Thymus (tissue), 11 donors: ENCODE measurements at regions not wholly inside any gene's neighbourhood (a gene's known extent, or its start where the extent isn't known, plus 50 kb on each side); places are given as distances from the start of the nearest gene placed in this dataset.

Experiments used
- DNase-seq, 9 donors: peaks; one replicate each; pipeline ENCODE4 v3.0.0-alpha.2; 2013; ENCODE audit warnings: low spot score in 9 of 9, low read depth in 6 of 9, missing footprints in 1 of 9
- H3K27ac ChIP-seq, 2 donors: one replicate each; pipeline ENCODE4 v1.5.1; 2013; ENCODE audit warnings: control low read depth in 1 of 2, low read depth in 1 of 2, low read length in 1 of 2, mild to moderate bottlenecking in 1 of 2, moderate library complexity in 1 of 2
- H3K27me3 ChIP-seq, 2 donors: one replicate each; pipeline ENCODE4 v1.5.1; 2013; ENCODE audit warnings: low read length in 1 of 2; ENCODE audit not compliant: control insufficient read depth in 2 of 2, insufficient read depth in 1 of 2
- H3K36me3 ChIP-seq, 2 donors: one replicate each; pipeline ENCODE4 v1.5.1; 2013; ENCODE audit warnings: low read length in 1 of 2, mild to moderate bottlenecking in 1 of 2, moderate library complexity in 1 of 2; ENCODE audit not compliant: control insufficient read depth in 2 of 2, insufficient read depth in 2 of 2
- H3K4me1 ChIP-seq, 2 donors: one replicate each; pipeline ENCODE4 v1.5.1; 2013; ENCODE audit warnings: low read length in 2 of 2; ENCODE audit not compliant: control insufficient read depth in 2 of 2, insufficient read depth in 2 of 2
- H3K4me3 ChIP-seq, 2 donors: one replicate each; pipeline ENCODE4 v1.5.1; 2013; ENCODE audit warnings: low read length in 2 of 2, control low read depth in 1 of 2, mild to moderate bottlenecking in 1 of 2
- H3K9me3 ChIP-seq, 2 donors: one replicate each; pipeline ENCODE4 v1.5.1; 2013; ENCODE audit warnings: low read length in 1 of 2, mild to moderate bottlenecking in 1 of 2; ENCODE audit not compliant: control insufficient read depth in 2 of 2, insufficient read depth in 1 of 2
- WGBS: extraction: QIAGEN DNeasy Blood & Tissue Kit; methylation state at CpG from one replicate; pipeline ENCODE4 v1.1.7; 2013; 5-methylcytosine and 5-hydroxymethylcytosine counted together
- donor health status: healthy.

DNA sequence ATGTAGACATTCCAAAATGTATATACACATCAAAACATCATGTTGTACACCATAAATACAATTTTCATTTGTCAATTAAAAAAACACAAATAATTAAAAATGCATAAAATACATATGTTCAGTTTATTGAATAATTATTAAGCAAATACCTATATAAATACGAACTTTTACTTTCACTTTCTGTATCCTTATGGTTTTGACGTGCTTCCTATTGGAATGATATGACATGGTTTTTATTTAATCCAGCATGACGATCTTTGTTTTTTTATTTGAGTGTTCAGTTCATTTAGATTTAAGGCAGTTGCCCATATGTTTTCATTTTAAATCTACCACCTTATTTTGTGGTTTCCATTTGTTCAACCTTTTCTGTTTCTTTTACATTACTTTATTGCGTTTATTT lies 198.3 kb upstream of the PLET1 start:
- H3K36me3 ChIP-seq = no peaks in the 10 kb centered on the region
- no peaks in the 10 kb centered on the region for H3K27me3 ChIP-seq
- H3K27ac ChIP-seq = no peak overlapping the region
- no peak for DNase-seq
- no peaks in the 10 kb centered on the region for H3K4me1 ChIP-seq
- whole genome bisulfite sequencing = 89% methylated on average over 4 of the region's 4 CpGs
- H3K4me3 ChIP-seq = no peak overlapping the region
- no peaks in the 10 kb centered on the region for H3K9me3 ChIP-seq

DNA sequence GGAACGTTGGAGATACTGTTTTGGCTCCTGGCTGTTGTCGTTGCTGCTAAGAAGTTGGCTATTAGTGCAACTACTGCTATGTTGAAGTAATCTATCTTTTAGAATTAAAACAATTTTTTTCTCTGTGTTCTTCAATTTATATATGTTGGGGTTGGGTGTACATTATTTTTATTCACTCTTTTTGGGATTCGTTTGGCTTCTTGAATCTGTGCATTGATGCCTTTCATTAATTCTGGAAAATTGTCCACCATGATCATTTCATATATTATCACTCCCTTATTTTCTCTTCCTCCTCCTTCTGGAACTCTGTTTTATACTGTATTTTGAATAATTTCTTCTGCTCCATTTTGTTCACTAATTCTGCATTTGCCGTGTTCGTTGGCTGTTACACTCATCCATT lies 199.5 kb upstream of the PLET1 start:
- Histone ChIP-seq H3K4me1 (no peaks in the 10 kb centered on the region), H3K36me3 (no peaks in the 10 kb centered on the region), H3K27ac (no peak overlapping the region), H3K4me3 (no peak overlapping the region), H3K9me3 (no peaks in the 10 kb centered on the region), H3K27me3 (no peaks in the 10 kb centered on the region)
- DNase-seq = no peak
- 95% methylated on average over 5 of the region's 5 CpGs for WGBS

DNA sequence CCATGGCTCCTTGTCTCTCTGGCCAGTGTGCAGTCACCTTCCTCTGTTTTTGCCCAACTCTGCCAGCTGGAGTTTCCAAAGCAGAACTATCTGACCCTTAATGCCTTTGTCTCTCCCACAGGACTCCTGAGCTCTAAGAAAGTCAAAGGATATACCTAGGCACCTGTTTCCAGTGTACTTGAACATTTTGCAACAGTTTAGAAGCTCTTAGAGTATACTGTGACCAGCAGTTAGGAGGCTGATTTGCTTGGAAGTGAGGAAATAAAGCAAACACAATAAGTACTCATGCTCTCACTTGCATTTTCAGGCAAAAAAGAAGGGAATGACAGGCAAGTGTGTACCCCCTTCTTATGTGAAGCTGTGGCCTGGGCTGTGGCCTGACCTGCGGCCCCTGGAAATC lies 204.3 kb upstream of the PLET1 start:
- Histone ChIP-seq H3K4me3 (no peak overlapping the region), H3K27me3 (no peaks in the 10 kb centered on the region), H3K36me3 (no peaks in the 10 kb centered on the region), H3K27ac (no peak overlapping the region), H3K9me3 (no peaks in the 10 kb centered on the region), H3K4me1 (no peaks in the 10 kb centered on the region)
- WGBS = 91% methylated on average over 1 of the region's 1 CpG
- DNase-seq = no peak

DNA sequence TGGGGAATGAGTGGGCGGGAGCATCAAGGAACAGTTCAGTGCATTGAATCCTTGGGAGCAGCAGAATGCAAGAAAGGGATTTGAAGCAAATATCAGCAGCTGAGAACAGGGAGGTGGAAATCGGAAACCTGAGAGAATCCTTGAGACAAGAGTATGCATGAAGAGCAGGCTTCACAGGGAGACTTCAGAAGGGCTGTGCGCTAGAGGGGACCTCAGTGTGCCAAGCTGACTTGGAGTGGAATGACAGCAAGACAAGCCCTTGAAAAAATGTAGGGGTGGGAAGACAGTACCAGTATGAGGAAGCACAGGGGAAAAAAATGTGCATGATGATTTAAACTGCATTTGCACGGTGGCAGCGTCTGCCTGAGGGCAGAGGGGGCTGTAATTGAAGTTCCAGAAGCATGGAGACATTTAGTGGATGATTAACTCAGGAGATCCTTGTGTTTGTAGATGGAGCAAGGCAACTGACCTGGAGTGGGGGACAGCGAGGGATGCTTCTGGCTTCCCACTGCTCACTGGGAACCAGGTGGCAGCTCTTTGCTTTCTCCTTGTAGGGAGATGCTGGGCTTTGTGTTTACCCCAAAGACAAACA lies 204.9 kb upstream of the PLET1 start:
- Histone ChIP-seq H3K36me3 (no peaks in the 10 kb centered on the region), H3K9me3 (no peaks in the 10 kb centered on the region), H3K27me3 (no peaks in the 10 kb centered on the region), H3K4me3 (no peak overlapping the region), H3K4me1 (no peaks in the 10 kb centered on the region), H3K27ac (no peak overlapping the region)
- no peak for DNase-seq
- WGBS = 82% methylated on average over 6 of the region's 6 CpGs

DNA sequence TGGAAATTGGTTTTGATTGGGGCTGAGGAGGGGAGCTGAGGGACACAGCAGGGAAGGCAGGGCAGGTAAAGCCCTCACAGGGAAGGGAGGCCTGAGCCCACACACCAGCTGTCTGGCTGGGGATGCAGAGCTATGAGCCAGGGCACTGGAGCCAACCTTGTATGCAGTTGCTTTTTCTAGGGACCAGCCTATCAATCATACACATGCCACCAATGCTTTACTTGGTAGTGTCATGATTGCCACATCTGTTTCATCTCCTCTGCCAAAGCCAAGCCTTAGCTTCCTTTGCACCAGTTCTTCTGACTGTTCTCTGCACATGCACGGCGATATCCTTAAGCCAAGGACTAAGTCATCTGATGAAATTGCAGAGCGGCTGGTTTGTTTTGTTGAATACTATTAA lies 207.1 kb upstream of the PLET1 start:
- no peak for DNase-seq
- WGBS = 97% methylated on average over 3 of the region's 3 CpGs
- no peak overlapping the region for H3K27ac ChIP-seq

DNA sequence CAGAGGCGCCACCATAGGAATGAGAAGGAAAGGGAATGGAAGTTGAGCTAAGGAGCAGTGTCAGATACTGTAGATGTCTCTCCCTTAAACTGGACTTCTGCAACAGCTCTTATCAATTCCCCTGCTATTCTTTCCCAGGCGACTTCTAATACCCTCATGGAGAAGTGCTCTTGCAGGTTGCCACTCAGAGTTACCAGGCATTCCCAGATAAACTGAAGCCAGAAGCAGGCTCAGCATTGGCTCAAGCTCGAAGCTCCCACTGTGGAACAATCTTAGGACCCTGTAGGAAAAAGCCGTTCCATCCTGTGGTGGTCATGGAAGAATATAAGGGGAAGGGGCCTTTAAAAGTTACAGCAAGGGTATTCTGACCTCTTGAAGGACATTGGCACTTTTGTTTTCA lies 208.7 kb upstream of the PLET1 start:
- 92% methylated on average over 4 of the region's 4 CpGs for WGBS
- Histone ChIP-seq H3K36me3 (no peaks in the 10 kb centered on the region), H3K27ac (no peak overlapping the region), H3K9me3 (no peaks in the 10 kb centered on the region), H3K4me1 (no peaks in the 10 kb centered on the region), H3K27me3 (no peaks in the 10 kb centered on the region), H3K4me3 (no peak overlapping the region)
- no peak for DNase-seq

More for the DNA sequence above, 207.1 kb upstream of the PLET1 start:
- H3K27me3 ChIP-seq = no peaks in the 10 kb centered on the region
- no peak overlapping the region for H3K4me3 ChIP-seq
- H3K4me1 ChIP-seq = no peaks in the 10 kb centered on the region
- no peaks in the 10 kb centered on the region for H3K9me3 ChIP-seq
- no peaks in the 10 kb centered on the region for H3K36me3 ChIP-seq

DNA sequence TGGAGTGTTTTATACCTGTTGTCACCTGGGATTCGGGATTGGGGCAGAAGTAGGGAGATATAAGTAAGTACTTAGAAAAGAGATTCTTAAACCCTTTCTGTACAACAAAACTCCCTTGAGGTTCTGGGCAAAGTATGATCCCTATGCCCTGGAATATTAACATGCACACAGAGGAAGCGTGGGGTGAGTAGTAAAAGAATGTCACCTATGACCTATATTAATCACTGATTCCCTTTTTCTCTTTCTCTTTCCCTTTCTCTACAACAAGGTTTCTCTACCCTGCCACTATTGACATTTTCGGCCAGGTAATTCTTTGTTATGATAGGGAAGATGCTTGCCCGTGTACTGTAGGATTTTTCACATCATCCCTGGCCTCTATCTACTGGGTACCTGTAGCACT lies 209.7 kb upstream of the PLET1 start:
- no peak for DNase-seq
- 88% methylated on average over 4 of the region's 4 CpGs for WGBS
- Histone ChIP-seq H3K27ac (no peak overlapping the region), H3K4me3 (no peak overlapping the region), H3K36me3 (no peaks in the 10 kb centered on the region), H3K9me3 (no peaks in the 10 kb centered on the region), H3K27me3 (no peaks in the 10 kb centered on the region), H3K4me1 (no peaks in the 10 kb centered on the region)

DNA sequence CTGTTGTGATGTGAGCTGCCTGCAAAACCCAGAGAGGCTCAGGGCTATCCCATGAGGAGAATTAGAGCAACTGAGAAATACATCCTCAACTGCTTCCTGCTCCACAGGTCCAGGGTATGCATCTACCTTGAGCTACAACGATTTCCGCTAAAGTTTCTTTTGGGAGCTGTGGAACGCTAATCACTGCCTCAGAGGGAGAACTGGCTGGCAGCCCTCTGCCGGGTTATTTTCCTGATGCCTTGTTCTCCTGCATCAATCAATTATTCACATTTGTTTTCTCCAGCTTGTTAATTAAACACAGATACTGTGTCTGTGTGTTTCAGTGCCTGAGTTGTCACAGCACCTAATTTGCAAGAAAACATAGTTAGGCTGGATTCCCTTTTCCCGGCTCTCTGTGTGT lies 211.1 kb upstream of the PLET1 start:
- no peaks in the 10 kb centered on the region for H3K27me3 ChIP-seq
- no peak overlapping the region for H3K4me3 ChIP-seq
- WGBS = 87% methylated on average over 5 of the region's 5 CpGs
- H3K36me3 ChIP-seq = no peaks in the 10 kb centered on the region
- H3K9me3 ChIP-seq = no peaks in the 10 kb centered on the region
- DNase-seq = no peak
- no peak overlapping the region for H3K27ac ChIP-seq
- no peaks in the 10 kb centered on the region for H3K4me1 ChIP-seq

DNA sequence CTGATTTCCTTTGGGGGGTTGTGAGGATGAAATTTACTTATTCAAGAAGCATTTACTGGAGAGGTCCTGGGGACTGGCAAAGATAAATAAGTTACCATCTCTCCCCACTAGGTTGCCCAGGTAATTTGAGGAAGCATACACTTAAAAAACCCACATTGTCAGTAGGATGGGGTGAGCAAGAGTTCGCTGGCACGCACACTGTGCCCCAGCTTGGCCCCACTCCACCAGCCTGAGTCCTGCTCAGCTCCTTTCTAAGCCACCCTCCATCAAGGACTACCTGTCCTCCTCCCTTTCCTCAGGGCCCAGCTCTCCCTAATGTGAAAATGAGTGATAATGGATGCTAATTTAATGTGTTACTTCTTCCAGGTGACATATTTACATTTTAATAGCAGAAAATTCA lies 216.5 kb upstream of the PLET1 start:
- H3K9me3 ChIP-seq = no peaks in the 10 kb centered on the region
- 92% methylated on average over 2 of the region's 2 CpGs for WGBS
- no peak for DNase-seq
- no peaks in the 10 kb centered on the region for H3K27me3 ChIP-seq
- H3K4me3 ChIP-seq = no peak overlapping the region
- H3K27ac ChIP-seq = no peak overlapping the region
- H3K4me1 ChIP-seq = no peaks in the 10 kb centered on the region
- H3K36me3 ChIP-seq = no peaks in the 10 kb centered on the region
